ENCODE measurements at regions not wholly inside any gene's neighbourhood (a gene's known extent, or its start where the extent isn't known, plus 50 kb on each side); places are given as distances from the start of the nearest gene placed in this dataset.

GRCh38 chr5:3376611-3377010, 219.0 kb upstream of the IRX1 start:
- DNase-seq, result no peak
- Histone ChIP-seq H3K4me1 (ENCODE audit: control insufficient read depth in 3 of 3, insufficient read depth in 2 of 3, low read depth in 1 of 3, low read length in 2 of 3) (no peaks in the 10 kb centered on the region), H3K36me3 (ENCODE audit: control insufficient read depth in 3 of 3, insufficient read depth in 2 of 3, low read depth in 1 of 3, low read length in 3 of 3) (no peaks in the 10 kb centered on the region), H3K27me3 (ENCODE audit: control insufficient read depth in 3 of 3, insufficient read depth in 3 of 3, low read length in 3 of 3) (no peaks in the 10 kb centered on the region), H3K4me3 (ENCODE audit: low read depth in 1 of 3, low read length in 3 of 3) (no peak overlapping the region), H3K27ac (ENCODE audit: low read depth in 1 of 3, low read length in 2 of 3) (no peak overlapping the region), H3K9me3 (ENCODE audit: control insufficient read depth in 2 of 2, insufficient read depth in 1 of 2, low read depth in 1 of 2, low read length in 1 of 2) (peaks cover 0 to 15% of the 10 kb centered on the region in 2 donors)
- no peak for FAIRE-seq
- 55 to 70% (median 62%) methylated on average over 6 of the region's 6 CpGs for WGBS, 3 donors

- DNase-seq (no peak), FAIRE-seq (no peak)
- H3K36me3 ChIP-seq (ENCODE audit: control insufficient read depth in 3 of 3, insufficient read depth in 2 of 3, low read depth in 1 of 3, low read length in 3 of 3), result no peaks in the 10 kb centered on the region
- no peak overlapping the region for H3K27ac ChIP-seq (ENCODE audit: low read depth in 1 of 3, low read length in 2 of 3)
- H3K4me1 ChIP-seq (ENCODE audit: control insufficient read depth in 3 of 3, insufficient read depth in 2 of 3, low read depth in 1 of 3, low read length in 2 of 3), result no peaks in the 10 kb centered on the region
- WGBS, 3 donors, result 35 to 60% (median 39%) methylated on average over 2 of the region's 2 CpGs
- H3K9me3 ChIP-seq (ENCODE audit: control insufficient read depth in 2 of 2, insufficient read depth in 1 of 2, low read depth in 1 of 2, low read length in 1 of 2), result peaks cover 0 to 15% of the 10 kb centered on the region in 2 donors
- H3K27me3 ChIP-seq (ENCODE audit: control insufficient read depth in 3 of 3, insufficient read depth in 3 of 3, low read length in 3 of 3), result no peaks in the 10 kb centered on the region
- H3K4me3 ChIP-seq (ENCODE audit: low read depth in 1 of 3, low read length in 3 of 3), result no peak overlapping the region
These were observed 219.9 kb upstream of the IRX1 start for GRCh38 chr5:3375586-3376311.

GRCh38 chr5:3373391-3373790, 222.2 kb upstream of the IRX1 start:
- H3K4me1 ChIP-seq (ENCODE audit: control insufficient read depth in 3 of 3, insufficient read depth in 2 of 3, low read depth in 1 of 3, low read length in 2 of 3), result no peaks in the 10 kb centered on the region

GRCh38 chr5:3372289-3372688, 223.3 kb upstream of the IRX1 start:
- DNase-seq (no peak), FAIRE-seq (no peak)
- no peak overlapping the region for H3K27ac ChIP-seq (ENCODE audit: low read depth in 1 of 3, low read length in 2 of 3)
- H3K4me1 ChIP-seq (ENCODE audit: control insufficient read depth in 3 of 3, insufficient read depth in 2 of 3, low read depth in 1 of 3, low read length in 2 of 3), result no peaks in the 10 kb centered on the region
- H3K9me3 ChIP-seq (ENCODE audit: control insufficient read depth in 2 of 2, insufficient read depth in 1 of 2, low read depth in 1 of 2, low read length in 1 of 2), result peaks cover 0 to 15% of the 10 kb centered on the region in 2 donors
- no peaks in the 10 kb centered on the region for H3K27me3 ChIP-seq (ENCODE audit: control insufficient read depth in 3 of 3, insufficient read depth in 3 of 3, low read length in 3 of 3)
- no peaks in the 10 kb centered on the region for H3K36me3 ChIP-seq (ENCODE audit: control insufficient read depth in 3 of 3, insufficient read depth in 2 of 3, low read depth in 1 of 3, low read length in 3 of 3)
- no peak overlapping the region for H3K4me3 ChIP-seq (ENCODE audit: low read depth in 1 of 3, low read length in 3 of 3)

More at GRCh38 chr5:3373391-3373790, 222.2 kb upstream of the IRX1 start:
- no peak for FAIRE-seq
- no peak for DNase-seq
- H3K4me3 ChIP-seq (ENCODE audit: low read depth in 1 of 3, low read length in 3 of 3), result no peak overlapping the region
- no peaks in the 10 kb centered on the region for H3K36me3 ChIP-seq (ENCODE audit: control insufficient read depth in 3 of 3, insufficient read depth in 2 of 3, low read depth in 1 of 3, low read length in 3 of 3)
- H3K27ac ChIP-seq (ENCODE audit: low read depth in 1 of 3, low read length in 2 of 3), result no peak overlapping the region
- H3K9me3 ChIP-seq (ENCODE audit: control insufficient read depth in 2 of 2, insufficient read depth in 1 of 2, low read depth in 1 of 2, low read length in 1 of 2), result peaks cover 0 to 15% of the 10 kb centered on the region in 2 donors
- no peaks in the 10 kb centered on the region for H3K27me3 ChIP-seq (ENCODE audit: control insufficient read depth in 3 of 3, insufficient read depth in 3 of 3, low read length in 3 of 3)

- Histone ChIP-seq H3K36me3 (ENCODE audit: control insufficient read depth in 3 of 3, insufficient read depth in 2 of 3, low read depth in 1 of 3, low read length in 3 of 3) (no peaks in the 10 kb centered on the region), H3K27me3 (ENCODE audit: control insufficient read depth in 3 of 3, insufficient read depth in 3 of 3, low read length in 3 of 3) (no peaks in the 10 kb centered on the region), H3K4me3 (ENCODE audit: low read depth in 1 of 3, low read length in 3 of 3) (no peak overlapping the region), H3K9me3 (ENCODE audit: control insufficient read depth in 2 of 2, insufficient read depth in 1 of 2, low read depth in 1 of 2, low read length in 1 of 2) (peaks cover 0 to 2% of the 10 kb centered on the region in 2 donors), H3K27ac (ENCODE audit: low read depth in 1 of 3, low read length in 2 of 3) (no peak overlapping the region), H3K4me1 (ENCODE audit: control insufficient read depth in 3 of 3, insufficient read depth in 2 of 3, low read depth in 1 of 3, low read length in 2 of 3) (no peaks in the 10 kb centered on the region)
- FAIRE-seq (no peak), DNase-seq (no peak)
- 77 to 86% (median 78%) methylated on average over 5 of the region's 5 CpGs for WGBS, 3 donors
These were observed 230.0 kb upstream of the IRX1 start for GRCh38 chr5:3365501-3366215.

GRCh38 chr5:3364941-3365340, 230.7 kb upstream of the IRX1 start:
- WGBS, 3 donors, result 55 to 65% (median 63%) methylated on average over 4 of the region's 4 CpGs
- no peak for DNase-seq

GRCh38 chr5:3364433-3364832, 231.2 kb upstream of the IRX1 start:
- Histone ChIP-seq H3K27me3 (ENCODE audit: control insufficient read depth in 3 of 3, insufficient read depth in 3 of 3, low read length in 3 of 3) (no peaks in the 10 kb centered on the region), H3K4me3 (ENCODE audit: low read depth in 1 of 3, low read length in 3 of 3) (no peak overlapping the region), H3K9me3 (ENCODE audit: control insufficient read depth in 2 of 2, insufficient read depth in 1 of 2, low read depth in 1 of 2, low read length in 1 of 2) (peaks cover 0 to 2% of the 10 kb centered on the region in 2 donors), H3K4me1 (ENCODE audit: control insufficient read depth in 3 of 3, insufficient read depth in 2 of 3, low read depth in 1 of 3, low read length in 2 of 3) (no peaks in the 10 kb centered on the region), H3K36me3 (ENCODE audit: control insufficient read depth in 3 of 3, insufficient read depth in 2 of 3, low read depth in 1 of 3, low read length in 3 of 3) (no peaks in the 10 kb centered on the region), H3K27ac (ENCODE audit: low read depth in 1 of 3, low read length in 2 of 3) (no peak overlapping the region)
- WGBS, 3 donors, result 63 to 74% (median 66%) methylated on average over 4 of the region's 4 CpGs
- no peak for FAIRE-seq
- DNase-seq, result no peak

More at GRCh38 chr5:3364941-3365340, 230.7 kb upstream of the IRX1 start:
- Histone ChIP-seq H3K4me3 (ENCODE audit: low read depth in 1 of 3, low read length in 3 of 3) (no peak overlapping the region), H3K36me3 (ENCODE audit: control insufficient read depth in 3 of 3, insufficient read depth in 2 of 3, low read depth in 1 of 3, low read length in 3 of 3) (no peaks in the 10 kb centered on the region), H3K27me3 (ENCODE audit: control insufficient read depth in 3 of 3, insufficient read depth in 3 of 3, low read length in 3 of 3) (no peaks in the 10 kb centered on the region), H3K27ac (ENCODE audit: low read depth in 1 of 3, low read length in 2 of 3) (no peak overlapping the region), H3K4me1 (ENCODE audit: control insufficient read depth in 3 of 3, insufficient read depth in 2 of 3, low read depth in 1 of 3, low read length in 2 of 3) (no peaks in the 10 kb centered on the region), H3K9me3 (ENCODE audit: control insufficient read depth in 2 of 2, insufficient read depth in 1 of 2, low read depth in 1 of 2, low read length in 1 of 2) (peaks cover 0 to 2% of the 10 kb centered on the region in 2 donors)
- FAIRE-seq, result no peak

- DNase-seq, result no peak
- 83 to 94% (median 92%) methylated on average over 2 of the region's 2 CpGs for WGBS, 3 donors
- FAIRE-seq, result no peak
These were observed 233.1 kb upstream of the IRX1 start for GRCh38 chr5:3362606-3362910.

More at GRCh38 chr5:3362606-3362910, 233.1 kb upstream of the IRX1 start:
- no peaks in the 10 kb centered on the region for H3K4me1 ChIP-seq (ENCODE audit: control insufficient read depth in 3 of 3, insufficient read depth in 2 of 3, low read depth in 1 of 3, low read length in 2 of 3)
- peaks cover 0 to 2% of the 10 kb centered on the region in 2 donors for H3K9me3 ChIP-seq (ENCODE audit: control insufficient read depth in 2 of 2, insufficient read depth in 1 of 2, low read depth in 1 of 2, low read length in 1 of 2)
- no peaks in the 10 kb centered on the region for H3K27me3 ChIP-seq (ENCODE audit: control insufficient read depth in 3 of 3, insufficient read depth in 3 of 3, low read length in 3 of 3)
- no peak overlapping the region for H3K27ac ChIP-seq (ENCODE audit: low read depth in 1 of 3, low read length in 2 of 3)
- no peaks in the 10 kb centered on the region for H3K36me3 ChIP-seq (ENCODE audit: control insufficient read depth in 3 of 3, insufficient read depth in 2 of 3, low read depth in 1 of 3, low read length in 3 of 3)
- H3K4me3 ChIP-seq (ENCODE audit: low read depth in 1 of 3, low read length in 3 of 3), result no peak overlapping the region

Measured in small intestine (tissue), 7 donors.